Fibroblast of pulmonary artery (primary cell): ENCODE measurements at regions not wholly inside any gene's neighbourhood (a gene's known extent, or its start where the extent isn't known, plus 50 kb on each side); places are given as distances from the start of the nearest gene placed in this dataset.

ENCODE experiments used
- DNase-seq: peaks from one replicate; pipeline ENCODE4 v3.0.0-alpha.2; 2010; ENCODE audit warnings: low read depth
- H3K4me3 ChIP-seq: replicated peaks from 2 replicates; pipeline ENCODE4 v1.5.1; 2011; ENCODE audit warnings: low read depth, mild to moderate bottlenecking, control low read depth, low read length, moderate library complexity
- TF ChIP-seq, protein P1 (sequence below): IDR thresholded peaks from 2 replicates; pipeline ENCODE4 v1.5.1; 2011; ENCODE audit warnings: mild to moderate bottlenecking, control low read depth, low read length, inconsistent platforms; ENCODE audit errors: missing control alignments

- TF ChIP-seq, protein P1, sequence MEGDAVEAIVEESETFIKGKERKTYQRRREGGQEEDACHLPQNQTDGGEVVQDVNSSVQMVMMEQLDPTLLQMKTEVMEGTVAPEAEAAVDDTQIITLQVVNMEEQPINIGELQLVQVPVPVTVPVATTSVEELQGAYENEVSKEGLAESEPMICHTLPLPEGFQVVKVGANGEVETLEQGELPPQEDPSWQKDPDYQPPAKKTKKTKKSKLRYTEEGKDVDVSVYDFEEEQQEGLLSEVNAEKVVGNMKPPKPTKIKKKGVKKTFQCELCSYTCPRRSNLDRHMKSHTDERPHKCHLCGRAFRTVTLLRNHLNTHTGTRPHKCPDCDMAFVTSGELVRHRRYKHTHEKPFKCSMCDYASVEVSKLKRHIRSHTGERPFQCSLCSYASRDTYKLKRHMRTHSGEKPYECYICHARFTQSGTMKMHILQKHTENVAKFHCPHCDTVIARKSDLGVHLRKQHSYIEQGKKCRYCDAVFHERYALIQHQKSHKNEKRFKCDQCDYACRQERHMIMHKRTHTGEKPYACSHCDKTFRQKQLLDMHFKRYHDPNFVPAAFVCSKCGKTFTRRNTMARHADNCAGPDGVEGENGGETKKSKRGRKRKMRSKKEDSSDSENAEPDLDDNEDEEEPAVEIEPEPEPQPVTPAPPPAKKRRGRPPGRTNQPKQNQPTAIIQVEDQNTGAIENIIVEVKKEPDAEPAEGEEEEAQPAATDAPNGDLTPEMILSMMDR: no peak
- DNase-seq: no peak
- no peak overlapping the region for H3K4me3 ChIP-seq
These were observed 102.4 kb downstream of the EFNB2 start for GRCh38 chr13:106433066-106433465.

- TF ChIP-seq, protein P1: no peak
- H3K4me3 ChIP-seq: no peak overlapping the region
- peak; percentile 5 for DNase-seq
These were observed 102.8 kb downstream of the EFNB2 start for GRCh38 chr13:106432636-106433035.

DNA sequence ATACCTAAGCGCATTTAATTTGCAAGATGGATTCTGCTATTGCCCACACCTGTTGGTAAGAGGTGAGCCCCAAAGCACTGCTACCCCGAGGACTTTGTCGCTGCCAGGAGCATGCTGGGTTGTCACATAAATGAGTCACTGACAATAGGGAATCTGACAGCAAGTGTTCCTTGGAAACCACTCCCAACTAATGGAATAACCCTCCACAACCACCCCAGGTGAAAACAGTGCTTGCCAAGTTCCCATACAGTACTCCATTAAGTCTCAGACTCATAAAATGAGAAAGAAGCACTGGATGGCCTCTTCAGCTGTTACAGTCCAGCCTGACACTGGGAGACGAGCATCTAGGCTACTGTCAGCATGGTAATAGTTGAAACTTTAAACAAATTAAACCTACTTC lies 108.6 kb downstream of the EFNB2 start:
- no peak for DNase-seq
- TF ChIP-seq, protein P1: no peak
- no peak overlapping the region for H3K4me3 ChIP-seq

DNA sequence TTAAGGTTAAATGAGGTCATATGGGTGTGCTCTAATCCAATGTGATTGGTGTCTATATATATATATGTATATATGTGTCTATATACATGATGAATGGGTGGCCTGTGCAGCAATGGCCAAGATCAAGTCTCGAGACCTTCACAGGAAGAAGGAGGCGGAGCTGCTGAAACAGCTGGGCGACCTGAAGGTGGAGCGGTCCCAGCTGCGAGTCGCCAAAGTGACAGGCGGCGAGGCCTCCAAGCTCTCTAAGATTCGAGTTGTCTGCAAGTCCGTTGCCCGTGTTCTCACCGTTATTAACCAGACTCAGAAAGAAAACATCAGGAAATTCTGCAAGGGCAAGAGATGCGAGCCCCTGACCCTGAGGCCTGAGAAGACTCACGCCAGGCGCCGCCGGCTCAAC lies 109.8 kb downstream of the EFNB2 start:
- TF ChIP-seq, protein P1: no peak
- DNase-seq: no peak
- H3K4me3 ChIP-seq: no peak overlapping the region

DNA sequence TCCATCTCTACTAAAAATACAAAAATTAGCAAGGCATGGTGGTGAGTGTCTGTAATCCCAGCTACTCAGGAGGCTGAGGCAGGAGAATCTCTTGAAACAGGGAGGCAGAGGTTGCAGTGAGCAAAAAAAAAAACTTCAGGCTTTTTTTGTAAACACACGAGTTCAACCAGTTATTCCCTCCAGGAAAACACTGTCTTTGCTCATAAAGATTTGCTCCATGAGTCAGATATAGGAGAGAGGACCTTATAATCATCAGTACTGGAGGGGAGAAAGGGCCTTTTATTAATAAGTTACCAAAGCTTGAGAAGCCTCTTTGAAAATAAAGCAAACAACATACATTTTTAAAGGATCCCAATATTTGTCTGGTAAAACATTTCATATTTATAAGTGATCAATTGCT lies 110.7 kb downstream of the EFNB2 start:
- no peak overlapping the region for H3K4me3 ChIP-seq
- TF ChIP-seq, protein P1: no peak
- DNase-seq: no peak

DNA sequence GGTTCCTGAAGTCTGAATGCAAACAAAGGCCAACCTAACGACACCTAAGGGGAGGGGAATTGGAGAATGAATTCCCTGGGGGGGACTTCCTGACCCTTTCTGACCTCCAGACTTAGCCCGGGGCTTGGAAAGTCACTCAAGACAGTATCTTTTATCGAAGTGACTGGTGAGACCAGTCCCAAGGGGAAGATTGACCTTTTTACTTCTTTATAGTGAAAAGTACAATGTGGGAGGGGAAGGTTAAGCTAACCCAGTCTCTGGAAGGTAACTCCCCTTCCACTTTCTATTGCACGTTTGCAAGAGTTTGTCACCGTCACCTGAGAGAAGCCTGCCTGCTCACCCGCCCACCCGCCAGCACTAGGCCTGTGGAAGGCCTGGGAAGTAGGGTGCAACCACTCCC lies 111.9 kb downstream of the EFNB2 start:
- TF ChIP-seq, protein P1: no peak
- no peak for DNase-seq
- H3K4me3 ChIP-seq: no peak overlapping the region

DNA sequence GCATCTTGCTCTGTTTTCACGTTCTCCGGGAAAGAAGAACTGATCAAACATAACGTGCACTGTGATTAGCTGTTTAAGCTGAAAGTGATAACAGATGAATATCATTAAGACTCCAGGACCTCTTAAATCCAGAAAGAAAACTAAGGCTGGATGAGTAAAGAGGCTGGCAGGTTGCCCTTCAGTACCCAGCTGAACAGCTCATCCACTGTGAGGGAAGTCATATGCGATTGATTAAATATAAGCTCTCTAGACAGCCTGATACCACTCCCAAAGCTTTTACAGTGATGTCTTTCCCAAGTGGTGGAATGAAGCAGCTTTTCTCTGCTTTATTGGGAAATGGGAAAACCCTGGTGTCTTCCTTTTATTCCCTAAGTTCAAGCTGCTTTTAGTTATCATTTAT lies 116.9 kb downstream of the EFNB2 start:
- TF ChIP-seq, protein P1: no peak
- DNase-seq: no peak
- no peak overlapping the region for H3K4me3 ChIP-seq
